ENCODE measurements at regions not wholly inside any gene's neighbourhood (a gene's known extent, or its start where the extent isn't known, plus 50 kb on each side); places are given as distances from the start of the nearest gene placed in this dataset.

DNA sequence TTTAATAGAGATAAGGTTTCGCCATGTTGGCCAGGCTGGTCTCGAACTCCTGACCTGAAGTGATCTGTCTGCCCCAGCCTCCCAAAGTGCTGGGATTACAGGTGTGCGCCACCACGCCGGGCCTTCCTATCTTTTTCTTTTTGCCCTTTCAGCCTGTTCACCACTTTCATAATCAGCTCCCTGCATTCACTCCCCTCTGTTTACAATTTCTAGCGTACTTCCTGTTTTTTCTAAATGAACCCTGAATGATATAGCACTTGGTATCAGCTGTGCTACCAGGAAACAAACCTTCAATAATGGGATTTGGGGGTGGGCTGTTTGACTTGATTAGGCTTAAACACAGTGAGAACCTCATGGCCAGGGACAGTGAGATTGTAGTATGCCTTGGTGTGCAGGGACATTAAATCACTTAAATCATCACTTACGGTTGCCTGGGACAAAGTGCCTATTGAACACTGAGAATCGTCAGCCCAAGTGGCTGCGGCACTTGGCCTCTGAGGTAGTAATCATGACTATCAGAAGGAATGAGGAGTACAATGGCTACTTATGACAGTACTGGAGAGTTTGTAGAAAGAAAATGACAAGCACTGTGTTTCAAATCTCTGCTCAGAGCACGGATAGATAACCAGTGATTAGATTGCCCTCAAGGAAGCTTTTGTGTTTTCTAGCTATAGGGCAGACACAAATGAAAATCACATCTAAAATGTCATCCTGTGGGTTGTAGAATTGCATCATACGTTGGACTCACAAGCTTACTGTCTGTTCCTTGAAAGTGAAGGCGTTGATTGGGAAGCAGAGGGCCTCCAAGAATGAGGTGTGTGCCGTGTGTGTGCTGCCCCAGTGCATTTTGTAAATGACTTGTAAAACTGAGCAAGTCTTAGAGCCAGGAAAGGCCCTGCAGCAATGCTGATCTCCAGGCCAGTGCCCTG lies 661.8 kb downstream of the MATN1 start:
- DNase-seq: no peak

DNA sequence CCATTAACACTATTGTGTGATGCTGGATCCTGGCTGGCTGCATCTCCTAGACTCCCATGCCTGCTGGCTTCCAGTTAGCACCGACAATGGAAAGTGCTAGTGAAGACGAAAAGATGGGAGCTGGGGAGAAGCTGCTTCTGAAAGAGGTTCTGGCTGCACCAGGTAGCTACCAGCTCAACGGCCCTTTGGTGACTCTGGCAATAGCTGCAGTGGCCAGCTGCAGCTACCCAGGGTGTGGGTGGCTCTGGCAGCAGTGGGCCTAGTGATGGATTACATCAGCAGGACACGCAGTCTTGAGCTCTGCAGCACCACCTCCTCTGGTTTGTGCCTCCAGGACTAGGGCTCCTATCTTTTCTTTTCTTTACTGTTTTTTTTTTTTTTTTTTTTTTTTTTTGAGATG lies 662.6 kb downstream of the MATN1 start:
- DNase-seq: no peak

DNA sequence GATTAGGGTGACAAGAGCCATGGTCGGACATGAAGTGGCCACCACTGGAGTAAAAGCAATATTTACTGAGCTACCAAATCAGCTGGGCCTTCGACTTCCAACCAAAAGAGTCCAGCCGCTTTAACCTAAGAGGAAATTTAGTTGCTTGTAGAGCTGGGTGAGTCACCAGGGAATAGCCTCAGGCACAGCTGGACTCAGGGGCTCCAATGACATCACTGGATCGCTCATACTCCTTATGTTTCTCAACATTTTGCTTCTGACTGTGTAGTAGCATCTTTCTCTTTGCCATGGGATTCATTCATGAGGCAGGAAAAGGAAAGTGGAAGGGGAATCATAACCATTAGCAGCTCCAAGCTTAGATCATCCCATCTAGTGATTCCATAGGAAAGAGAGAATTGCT lies 664.4 kb downstream of the MATN1 start:
- DNase-seq: peak; percentile 76

DNA sequence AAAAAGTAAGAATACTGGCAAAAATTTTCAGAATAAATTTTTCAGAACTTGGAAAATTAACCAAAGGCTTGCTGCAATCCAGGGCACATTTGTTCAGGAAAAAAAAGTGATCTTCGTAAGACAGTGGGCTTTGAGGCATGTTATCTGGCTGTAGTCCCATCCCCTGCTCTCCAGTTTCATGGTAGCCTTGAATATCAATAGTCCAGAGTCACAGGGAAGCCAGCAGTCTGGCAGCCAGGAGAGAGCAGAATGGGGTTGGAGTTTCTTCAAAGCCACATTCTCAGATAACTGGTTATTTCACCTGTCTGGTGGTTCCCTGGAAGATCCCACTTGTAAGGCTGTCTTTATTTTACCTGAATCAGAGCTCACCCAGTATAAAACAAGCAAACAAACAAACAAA lies 669.3 kb downstream of the MATN1 start:
- no peak for DNase-seq

DNA sequence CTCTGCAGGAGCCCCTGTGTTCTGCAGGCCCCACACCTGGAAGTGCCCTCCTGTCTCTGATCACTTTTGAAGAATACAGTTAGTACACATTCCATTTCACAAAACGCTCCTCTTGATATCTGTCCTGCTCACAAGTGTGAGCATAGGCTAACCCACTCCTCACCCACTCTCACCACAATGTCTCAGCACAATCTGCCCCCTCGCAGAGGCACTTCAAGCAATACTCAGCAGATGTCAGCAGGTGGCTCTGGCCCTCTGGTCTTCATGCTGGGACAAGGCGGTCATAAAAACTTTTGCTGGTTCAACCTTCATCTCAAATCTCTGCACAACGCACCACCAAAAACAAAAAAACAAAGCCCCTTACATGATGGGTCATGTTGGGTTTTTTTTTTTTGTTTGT lies 671.2 kb downstream of the MATN1 start:
- DNase-seq: no peak

DNA sequence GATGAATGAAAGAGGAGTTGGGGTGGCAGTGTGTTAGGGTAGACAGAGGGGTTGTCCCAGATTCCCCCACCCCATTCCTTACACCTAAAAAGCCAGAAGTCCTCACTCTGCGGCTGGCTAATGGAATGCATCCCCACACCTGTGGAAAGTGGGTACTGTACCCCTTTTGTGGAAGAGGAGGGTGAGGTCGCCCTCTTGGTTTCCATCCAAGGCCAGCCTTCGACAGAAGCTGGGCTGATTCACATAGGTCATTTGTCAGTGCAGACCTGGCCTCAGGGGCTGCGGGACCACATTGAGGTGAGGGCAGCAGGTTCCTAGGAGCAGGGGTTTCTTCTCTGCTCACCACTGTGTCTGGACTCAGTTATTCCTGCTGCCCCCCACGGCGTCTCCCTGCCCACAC lies 671.6 kb downstream of the MATN1 start:
- no peak for DNase-seq

DNA sequence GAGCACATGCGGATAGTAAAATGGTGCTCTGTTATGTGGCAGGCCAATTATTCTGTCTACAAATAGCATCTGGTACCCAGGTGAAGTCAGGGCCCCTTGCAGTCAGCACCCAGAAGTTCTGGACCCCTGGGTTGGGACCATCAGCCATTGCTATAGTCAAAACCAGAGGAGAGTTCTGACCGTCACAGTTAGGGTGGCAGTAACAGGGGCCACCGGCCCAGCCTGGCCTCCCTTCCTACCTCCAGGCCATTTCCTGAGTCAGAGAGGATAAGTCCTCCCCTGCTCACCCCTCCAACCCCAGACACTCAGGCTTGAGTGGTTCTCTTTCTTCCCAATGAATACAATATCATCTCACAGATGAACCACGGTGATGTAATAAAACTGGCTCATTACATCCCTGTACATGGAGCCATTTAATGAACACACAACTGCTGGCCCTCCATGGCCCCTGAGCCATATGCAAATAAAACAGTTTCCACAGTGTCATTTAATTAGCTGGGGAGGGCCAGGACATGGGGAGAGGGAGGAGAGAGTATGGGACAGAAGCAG lies 673.6 kb downstream of the MATN1 start:
- no peak for DNase-seq

DNA sequence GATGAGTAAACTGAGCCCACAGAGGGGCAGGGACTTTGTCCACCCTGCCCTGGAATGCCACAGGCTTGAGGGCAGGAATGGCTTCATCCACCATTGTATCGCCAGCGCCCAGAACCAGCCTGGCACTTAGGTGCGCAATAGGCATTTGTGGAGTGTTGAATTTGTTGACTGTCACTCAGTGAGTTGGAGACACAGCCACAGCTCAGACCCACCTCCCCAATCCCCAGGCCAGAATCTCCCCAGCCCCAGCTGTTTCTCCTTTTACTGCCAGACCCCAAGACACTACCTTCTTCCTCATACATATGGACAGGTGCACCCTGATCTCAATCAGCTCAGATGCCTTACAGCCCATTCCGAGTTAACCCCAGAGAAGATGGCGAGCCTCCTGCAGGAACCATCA lies 674.5 kb downstream of the MATN1 start:
- DNase-seq: no peak

DNA sequence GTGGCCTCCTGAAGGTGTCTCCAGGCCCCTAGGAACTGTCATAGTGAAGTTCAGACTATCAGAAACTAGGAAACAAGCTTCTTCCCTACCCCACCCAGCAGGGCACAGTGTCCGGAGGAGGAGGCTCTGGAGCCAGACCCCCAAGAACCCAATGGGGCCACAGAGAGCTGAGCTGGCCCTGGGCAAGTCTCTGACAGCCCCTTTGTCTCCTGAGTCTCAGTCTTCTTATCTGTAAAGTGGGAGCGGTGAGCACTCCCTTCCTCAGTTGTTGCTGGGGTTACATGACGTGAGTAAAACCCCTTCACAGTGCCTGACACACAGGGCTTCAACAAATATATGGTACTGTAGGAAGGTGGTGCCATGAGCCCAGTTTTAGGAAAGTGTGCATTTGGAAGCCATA lies 675.8 kb downstream of the MATN1 start:
- no peak for DNase-seq

DNA sequence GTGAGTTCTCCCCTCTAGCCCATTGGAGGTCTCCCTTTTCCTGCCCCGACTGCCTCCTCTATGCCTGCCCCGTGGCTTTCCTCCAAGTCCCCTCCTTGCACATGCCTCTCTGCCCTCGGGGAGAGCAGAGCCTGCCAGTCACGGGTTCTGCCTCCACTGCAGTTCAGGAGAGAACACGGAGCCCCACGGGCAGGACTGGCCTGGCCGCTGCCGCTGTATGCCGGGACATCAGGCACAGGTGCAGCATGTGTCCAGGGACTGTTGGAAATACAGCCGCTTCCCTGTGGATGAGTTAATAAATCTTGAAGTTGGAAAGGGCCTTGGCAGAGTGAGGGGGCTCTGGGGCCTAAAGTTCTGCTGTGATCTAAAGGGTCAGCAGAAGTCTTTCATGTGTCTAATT lies 676.6 kb downstream of the MATN1 start:
- DNase-seq: no peak

DNA sequence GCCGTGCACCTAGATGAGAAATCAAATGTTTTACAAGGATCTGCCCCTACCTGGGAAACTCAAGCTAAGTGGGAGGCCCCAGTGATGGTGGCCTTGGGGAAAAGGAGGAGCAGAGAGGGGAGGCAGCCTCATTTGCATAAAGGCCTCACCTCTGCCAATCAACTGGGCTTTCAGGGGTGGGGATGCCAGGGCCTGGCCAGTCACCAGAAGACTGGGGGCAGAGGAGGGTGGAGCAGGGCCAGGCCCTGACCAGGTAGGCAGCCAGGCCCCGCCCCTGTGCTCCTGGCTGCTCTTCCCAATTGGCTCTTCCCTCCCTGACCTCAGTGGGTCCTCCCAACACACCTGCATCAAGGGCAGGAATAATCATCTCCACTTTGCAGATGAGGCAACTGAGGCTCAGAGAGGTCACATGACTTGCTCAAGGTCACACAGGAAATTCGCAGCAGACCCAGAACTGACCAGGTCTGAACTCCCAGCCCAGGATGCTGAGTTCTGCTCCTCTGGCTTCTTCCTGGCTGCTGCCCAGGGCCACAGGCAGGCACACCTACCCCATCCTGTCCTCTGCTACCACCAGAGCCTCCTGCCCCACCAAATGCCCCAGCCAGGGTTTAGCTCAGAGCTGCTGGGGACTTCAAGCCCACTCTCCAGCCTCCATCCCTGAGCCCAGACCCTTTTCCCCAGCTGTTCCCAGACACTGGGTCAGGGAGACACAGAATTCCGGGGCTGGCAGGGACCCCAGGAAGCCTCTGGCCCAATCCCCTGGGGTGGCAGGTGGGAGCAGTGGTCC lies 677.9 kb downstream of the MATN1 start:
- DNase-seq: no peak

DNA sequence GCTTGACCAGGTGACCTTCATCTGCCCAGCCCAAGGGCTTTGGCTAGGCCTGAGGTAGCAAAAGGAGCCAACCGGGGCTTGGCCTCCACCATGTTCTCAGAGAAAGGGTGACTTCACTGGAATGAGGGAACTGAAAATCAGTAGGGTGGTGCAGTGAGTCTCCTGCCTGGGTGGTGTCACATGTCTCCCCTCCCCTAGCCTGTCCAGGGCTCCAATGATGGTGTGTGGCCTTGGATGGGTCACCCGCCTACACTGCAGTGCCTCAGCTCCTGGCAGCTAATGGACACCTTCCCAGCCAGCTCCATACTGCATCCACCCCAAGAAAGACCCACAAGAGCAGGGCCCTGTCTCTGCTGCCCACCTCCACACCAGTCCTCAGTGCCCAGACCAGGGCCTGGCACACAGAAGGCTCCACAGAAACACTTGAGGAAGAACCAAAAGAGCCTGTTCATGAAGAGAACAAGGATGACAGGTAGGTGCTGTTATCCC lies 678.7 kb downstream of the MATN1 start:
- DNase-seq: no peak

DNA sequence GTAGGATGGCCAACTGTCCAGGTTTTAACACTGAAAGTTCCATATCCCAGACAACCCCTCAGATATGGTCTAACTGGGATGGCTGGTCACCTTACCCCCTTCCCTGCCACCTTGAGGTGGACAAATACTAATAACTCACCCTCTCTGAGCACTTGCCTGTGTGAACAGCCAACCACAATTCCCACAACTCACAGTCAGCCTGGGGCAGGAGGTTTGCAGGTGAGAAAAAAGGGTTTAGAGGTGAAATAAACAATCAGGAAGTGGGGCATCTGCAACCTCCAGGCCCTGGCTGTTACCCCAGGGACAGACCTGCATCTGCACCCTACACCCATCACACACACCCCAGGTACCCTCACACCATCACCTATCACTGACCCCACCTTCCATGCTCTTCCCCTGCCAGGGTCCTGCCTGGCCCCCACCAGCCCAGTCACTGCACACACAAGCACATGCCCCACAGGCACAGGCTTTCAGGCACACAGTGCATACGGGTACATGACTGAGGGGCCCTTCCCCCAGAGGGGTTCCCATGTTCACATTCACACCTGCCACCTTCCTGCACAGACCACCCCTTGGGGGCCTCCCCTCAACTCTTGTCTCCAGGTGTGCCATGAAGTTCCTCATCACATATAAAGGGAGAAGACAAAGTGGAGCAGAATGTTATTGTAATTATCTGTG lies 679.5 kb downstream of the MATN1 start:
- DNase-seq: no peak

DNA sequence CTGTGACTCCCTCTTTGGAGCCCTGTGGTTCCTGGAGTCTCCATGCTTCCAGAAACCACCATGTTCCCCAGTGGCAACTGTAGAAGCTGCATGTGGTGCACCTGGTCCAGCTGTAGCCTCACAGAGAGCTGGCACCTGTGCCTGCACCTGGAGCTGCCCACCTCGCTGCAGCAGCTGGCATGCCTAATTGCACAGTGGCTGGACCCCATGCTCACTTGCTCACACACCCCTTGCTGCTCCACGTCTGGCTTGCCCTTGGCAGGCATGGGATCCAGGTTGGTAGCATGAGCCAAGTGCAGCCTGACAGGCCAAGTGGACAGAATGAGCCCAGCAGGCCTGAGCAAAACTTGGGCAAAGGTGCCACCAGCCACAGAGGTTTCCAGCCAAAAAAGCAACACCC lies 680.1 kb downstream of the MATN1 start:
- no peak for DNase-seq

DNA sequence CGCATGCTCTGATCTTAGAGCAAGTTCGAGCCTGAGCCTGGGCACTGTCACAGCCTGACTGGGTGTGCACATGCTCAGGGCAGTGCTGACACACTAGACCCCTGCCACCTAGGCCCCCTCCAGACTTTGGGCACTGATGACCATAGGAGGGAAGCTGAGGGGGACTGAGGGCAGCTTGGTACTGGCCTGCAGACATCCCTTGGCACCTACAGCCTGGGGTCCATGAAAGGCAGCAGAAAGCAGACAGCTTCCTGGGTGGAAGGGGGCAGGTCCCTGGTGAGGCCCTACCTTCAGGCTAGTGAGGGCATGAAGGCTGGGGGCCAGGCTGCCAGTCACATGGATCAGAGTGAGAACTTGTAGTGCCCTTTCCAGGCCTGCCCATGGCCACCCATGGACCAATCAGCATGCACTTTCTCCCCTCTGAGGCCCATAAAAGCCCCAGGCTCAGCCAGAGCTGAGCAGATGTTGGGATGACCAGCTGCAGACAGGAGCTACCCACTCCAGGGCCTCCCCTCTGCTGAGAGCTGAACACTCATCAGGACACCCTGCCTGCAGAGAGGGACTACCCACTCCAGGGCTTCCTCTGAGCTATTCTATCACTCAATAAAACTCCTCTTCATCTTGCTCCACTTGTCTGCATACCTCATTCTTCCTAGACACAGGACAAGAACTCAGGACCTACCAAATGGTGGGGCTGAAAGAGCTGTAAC lies 680.8 kb downstream of the MATN1 start:
- DNase-seq: no peak

DNA sequence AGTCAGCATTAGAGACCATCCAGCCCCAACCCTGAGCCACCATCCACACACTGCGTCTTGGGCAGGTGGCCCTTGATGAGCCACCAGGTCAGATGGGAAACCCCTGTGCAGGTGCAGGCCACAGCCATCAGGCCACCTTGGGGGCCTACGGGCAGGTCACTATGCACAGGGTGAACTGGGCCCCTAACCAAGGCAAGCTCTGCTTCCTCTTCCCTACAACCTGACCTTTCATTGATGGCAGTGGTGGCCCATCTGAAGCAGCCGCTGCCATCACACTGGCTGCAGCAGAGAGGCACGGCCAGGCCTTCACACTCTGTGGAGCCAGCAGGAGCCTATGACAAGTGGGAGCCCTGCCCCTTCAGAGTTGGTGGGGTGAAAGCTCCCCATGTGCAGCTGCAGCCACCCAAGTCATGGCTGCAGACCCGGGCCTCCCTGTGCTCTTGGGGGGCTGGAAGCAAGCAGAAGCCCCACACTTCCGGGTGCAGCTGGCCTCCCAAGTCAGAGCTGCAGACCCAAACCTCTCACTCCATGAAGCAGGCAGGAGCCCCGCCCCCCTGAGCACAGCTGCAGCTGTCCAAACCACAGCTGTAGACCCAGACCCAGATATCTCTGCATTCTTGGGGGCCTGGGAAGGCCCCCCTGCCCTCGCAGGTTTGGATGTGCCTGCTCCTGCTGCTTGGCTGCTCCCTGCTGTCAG lies 681.5 kb downstream of the MATN1 start:
- DNase-seq: no peak

DNA sequence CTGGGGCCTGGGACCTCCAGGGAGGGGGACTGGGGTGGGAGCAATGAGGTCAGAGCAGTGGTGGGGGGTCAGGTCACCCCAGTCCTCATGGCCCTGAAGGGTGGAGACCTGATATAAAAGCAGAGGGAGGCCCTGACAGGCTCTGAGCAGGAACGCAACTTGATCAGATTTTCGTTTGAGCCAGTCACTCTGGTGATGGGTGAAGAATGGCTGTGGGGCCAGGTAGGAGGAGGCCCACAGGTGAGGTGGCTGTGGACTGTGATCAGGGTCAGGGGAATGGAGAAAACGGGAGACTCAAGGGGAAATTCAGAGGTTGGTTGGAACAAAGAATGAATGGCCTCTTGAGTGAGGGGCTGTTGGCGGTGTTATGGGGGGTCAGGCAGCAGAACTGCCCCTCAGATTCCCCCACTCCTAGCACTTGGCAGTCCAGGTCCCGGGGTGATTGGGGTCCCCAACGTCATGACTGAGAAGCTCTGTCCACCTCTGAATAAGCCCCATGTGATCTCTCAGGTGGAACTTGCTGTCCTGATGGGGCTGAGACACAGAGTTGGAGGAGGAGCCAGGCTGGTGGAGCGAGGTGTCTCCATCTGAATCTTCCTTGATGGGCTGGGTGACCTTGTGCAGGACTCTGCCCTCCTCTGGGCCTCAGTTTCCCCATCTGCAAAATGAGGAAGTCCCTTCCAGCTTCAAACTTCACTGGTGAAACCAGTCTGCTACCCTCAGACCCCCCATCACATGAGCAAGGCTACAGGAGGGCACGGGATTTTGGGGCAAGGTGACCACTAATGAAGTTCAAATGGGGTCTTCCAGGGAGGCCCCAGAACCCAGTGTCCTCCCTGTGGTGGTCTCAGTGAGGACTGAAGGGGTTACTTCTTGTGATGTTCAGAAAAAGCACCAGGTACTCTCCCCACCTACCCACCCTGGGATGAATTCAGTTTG lies 683.0 kb downstream of the MATN1 start:
- DNase-seq: no peak

DNA sequence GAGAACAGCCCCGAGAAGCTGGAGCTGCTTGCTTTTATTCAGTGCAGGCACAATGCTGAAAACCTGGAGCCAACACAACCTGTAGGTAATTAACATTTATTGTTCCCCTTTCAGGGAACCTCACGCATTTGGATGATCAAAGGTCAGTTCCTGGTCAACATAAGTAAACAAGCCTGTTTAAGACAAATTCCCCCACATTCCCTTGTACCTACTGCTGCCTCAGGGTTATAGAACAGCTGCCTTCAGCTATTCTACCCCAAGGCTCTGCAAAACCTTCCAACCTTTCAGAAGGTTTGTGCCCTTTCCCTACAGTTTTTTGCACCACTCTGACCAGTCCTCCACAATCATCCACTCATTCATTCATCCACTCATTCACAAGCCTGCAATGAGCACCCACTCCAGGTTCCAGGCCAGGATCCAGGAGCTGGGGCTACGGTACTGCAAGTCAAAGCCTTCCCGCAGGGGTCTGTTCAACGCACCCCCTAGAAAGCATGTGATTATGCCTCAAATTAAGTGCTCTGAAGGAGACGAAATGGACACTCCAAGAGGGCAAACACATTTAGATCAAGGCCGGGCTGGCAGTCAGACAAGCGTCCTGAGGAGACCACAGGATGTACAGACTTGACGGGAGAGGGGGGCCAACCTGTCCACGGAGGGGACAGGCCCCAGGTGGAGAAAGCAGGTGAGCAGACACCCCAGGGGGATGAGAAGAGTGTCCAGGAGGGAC lies 683.9 kb downstream of the MATN1 start:
- no peak for DNase-seq

DNA sequence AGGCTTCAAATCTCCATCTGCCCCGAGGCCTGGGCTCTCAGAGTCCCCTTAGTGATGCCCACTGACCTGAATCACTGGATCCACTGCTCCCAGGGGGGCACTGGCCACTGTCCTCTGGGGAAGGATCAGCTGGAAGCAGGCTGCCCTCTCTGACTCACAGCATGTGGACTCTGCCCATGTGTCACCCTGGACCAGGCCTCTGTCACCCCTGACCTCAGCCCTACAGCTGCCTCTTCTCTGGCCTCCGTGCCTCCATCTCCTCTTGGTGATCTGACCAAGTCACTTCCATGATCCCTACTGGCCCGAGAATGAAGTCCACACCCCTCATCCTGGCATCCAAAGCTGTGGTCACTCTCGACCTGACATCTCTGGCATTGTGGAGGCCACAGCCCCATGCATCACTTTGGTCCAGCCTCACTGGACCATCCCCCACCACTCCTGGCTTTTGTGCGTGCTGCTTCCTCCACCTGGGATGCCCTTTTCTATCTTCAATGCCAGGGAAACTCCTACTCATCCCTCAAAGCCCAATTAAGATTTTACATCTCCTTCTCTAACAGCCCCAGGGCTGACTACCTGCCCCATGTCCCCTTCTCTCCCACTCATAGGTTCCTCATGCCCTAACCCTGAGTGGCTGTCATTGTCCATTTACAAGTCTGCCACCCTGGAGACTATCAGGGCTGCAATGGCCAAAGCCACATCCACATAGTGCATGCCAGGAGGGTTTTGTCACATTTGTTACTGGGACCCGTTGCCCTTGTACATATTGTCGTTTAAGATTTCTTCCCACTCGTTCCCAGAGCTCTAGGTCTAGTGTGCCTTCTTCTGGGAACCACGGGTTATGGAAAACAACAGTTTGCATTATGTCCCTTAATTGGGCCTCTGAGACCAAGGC lies 685.0 kb downstream of the MATN1 start:
- no peak for DNase-seq

All from fibroblast of skin of right quadriceps (primary cell).